Neural cell (in vitro differentiated cells): ENCODE measurements at regions not wholly inside any gene's neighbourhood (a gene's known extent, or its start where the extent isn't known, plus 50 kb on each side); places are given as distances from the start of the nearest gene placed in this dataset.

ENCODE experiments used
- H2AFZ ChIP-seq: fragments of 200-600, 300-800 bp; sonication (generic), shearing (Covaris generic); 2 replicates; pipeline ENCODE4 v1.6.0; 2014; ENCODE audit warnings: low read depth, mild to moderate bottlenecking, antibody characterized with exemption, low read length, moderate library complexity
- H3F3A ChIP-seq: fragments of 200-600 bp; shearing (Covaris generic); 2 replicates; pipeline ENCODE4 v1.6.1; 2016; ENCODE audit warnings: mild to moderate bottlenecking, moderate library complexity, mixed read lengths, antibody characterized with exemption, low read length; ENCODE audit not compliant: insufficient read depth, poor library complexity, severe bottlenecking
- H3K27ac ChIP-seq: fragments of 200-600, 300-800 bp; sonication (generic), shearing (Covaris generic); 2 replicates; pipeline ENCODE4 v1.5.1; 2014; ENCODE audit warnings: mild to moderate bottlenecking, low read length, moderate library complexity
- H3K27me3 ChIP-seq: fragments of 300-800, 200-600 bp; sonication (generic), shearing (Covaris generic); 2 replicates; pipeline ENCODE4 v1.6.0; 2014; ENCODE audit warnings: mild to moderate bottlenecking, low read depth, low read length, moderate library complexity; ENCODE audit not compliant: insufficient read depth
- H3K36me3 ChIP-seq: fragments of 300-800, 200-600 bp; sonication (generic), shearing (Covaris generic); 2 replicates; pipeline ENCODE4 v1.5.1; 2014; ENCODE audit warnings: mild to moderate bottlenecking, antibody characterized with exemption, low read length, moderate library complexity; ENCODE audit not compliant: insufficient read depth
- H3K4me2 ChIP-seq: fragments of 300-800, 200-600 bp; sonication (generic), shearing (Covaris generic); 2 replicates; pipeline ENCODE4 v1.6.0; 2014; ENCODE audit warnings: mild to moderate bottlenecking, low read length
- H3K4me3 ChIP-seq: fragments of 300-800, 200-600 bp; sonication (generic), shearing (Covaris generic); 2 replicates; pipeline ENCODE4 v1.5.1; 2014; ENCODE audit warnings: mild to moderate bottlenecking, low read length, moderate library complexity
- H3K79me2 ChIP-seq: fragments of 200-600 bp; shearing (Covaris generic); replicated peaks from 2 replicates; pipeline ENCODE4 v1.6.0; 2014; ENCODE audit warnings: mild to moderate bottlenecking, low read length, moderate library complexity; ENCODE audit not compliant: insufficient read depth
- H3K9ac ChIP-seq: fragments of 300-800, 200-600 bp; sonication (generic), shearing (Covaris generic); 2 replicates; pipeline ENCODE4 v1.6.1; 2016; ENCODE audit warnings: mild to moderate bottlenecking, low read length, mixed read lengths
- H3K9me2 ChIP-seq: fragments of 200-600 bp; shearing (Covaris generic); 2 replicates; pipeline ENCODE4 v1.6.1; 2016; ENCODE audit warnings: mild to moderate bottlenecking, low read length, mixed read lengths; ENCODE audit not compliant: insufficient read depth
- H3K9me3 ChIP-seq: fragments of 200-600, 300-800 bp; sonication (generic), shearing (Covaris generic); 2 replicates; pipeline ENCODE4 v1.6.1; 2016; ENCODE audit warnings: mild to moderate bottlenecking, mixed run types, low read length, moderate library complexity, mixed read lengths
- H4K20me1 ChIP-seq: fragments of 200-600 bp; shearing (Covaris generic); 2 replicates; pipeline ENCODE4 v1.6.1; 2016; ENCODE audit warnings: mild to moderate bottlenecking, mixed run types; ENCODE audit not compliant: insufficient read depth
- EP300 ChIP-seq: fragments of 450-650 bp; conservative IDR thresholded peaks from 2 replicates; pipeline ENCODE4 v1.6.1; 2014; ENCODE audit warnings: antibody characterized with exemption, mild to moderate bottlenecking, moderate library complexity; ENCODE audit not compliant: poor library complexity, severe bottlenecking
- EZH2 ChIP-seq: fragments of 200-600, 300-800 bp; shearing (Covaris generic), sonication (generic); IDR thresholded peaks from 2 replicates; pipeline ENCODE4 v1.6.1; 2014; ENCODE audit warnings: antibody characterized with exemption, low read length, borderline replicate concordance, mild to moderate bottlenecking; ENCODE audit not compliant: insufficient read depth, poor library complexity, severe bottlenecking
- MXI1 ChIP-seq: fragments of 450-650 bp; conservative IDR thresholded peaks from 2 replicates; pipeline ENCODE4 v1.6.1; 2014; ENCODE audit warnings: antibody characterized with exemption, mild to moderate bottlenecking; ENCODE audit not compliant: poor library complexity, severe bottlenecking
- POLR2AphosphoS5 ChIP-seq: IDR thresholded peaks from 2 replicates; pipeline ENCODE4 v1.6.1; 2012
- RAD21 ChIP-seq: fragments of 450-650 bp; conservative IDR thresholded peaks from 2 replicates; pipeline ENCODE4 v1.6.1; 2014; ENCODE audit warnings: antibody characterized with exemption, mild to moderate bottlenecking, moderate library complexity
- SMC3 ChIP-seq: fragments of 450-650 bp; conservative IDR thresholded peaks from 2 replicates; pipeline ENCODE4 v1.6.1; 2014; ENCODE audit warnings: antibody characterized with exemption, mild to moderate bottlenecking, moderate library complexity; ENCODE audit not compliant: poor library complexity
- TAF1 ChIP-seq: IDR thresholded peaks from 2 replicates; pipeline ENCODE4 v1.6.1; 2012; ENCODE audit warnings: low read depth
- TF ChIP-seq, protein P1 (sequence below): IDR thresholded peaks from 2 replicates; pipeline ENCODE4 v1.6.1; 2012; ENCODE audit warnings: borderline replicate concordance
- TF ChIP-seq, protein P2 (sequence below): fragments of 450-650 bp; IDR thresholded peaks from 2 replicates; pipeline ENCODE4 v1.5.1; 2014; ENCODE audit warnings: antibody characterized with exemption, mild to moderate bottlenecking, moderate library complexity; ENCODE audit not compliant: poor library complexity, severe bottlenecking

- Histone ChIP-seq H3K9ac (no peak overlapping the region), H3K9me3 (no peaks in the 10 kb centered on the region), H3K9me2 (no peaks in the 10 kb centered on the region), H3F3A (no peaks in the 10 kb centered on the region), H3K27me3 (peaks cover 5% of the 10 kb centered on the region), H3K4me3 (no peak overlapping the region), H3K36me3 (no peaks in the 10 kb centered on the region), H4K20me1 (no peaks in the 10 kb centered on the region), H3K27ac (no peak overlapping the region), H3K79me2 (no peaks in the 10 kb centered on the region), H3K4me2 (no peak overlapping the region), H2AFZ (no peak overlapping the region)
- TF ChIP-seq POLR2AphosphoS5 (no peak), MXI1 (no peak), EZH2 (no peak), RAD21 (no peak), TAF1 (no peak), EP300 (no peak), SMC3 (no peak)
- TF ChIP-seq, protein P1, sequence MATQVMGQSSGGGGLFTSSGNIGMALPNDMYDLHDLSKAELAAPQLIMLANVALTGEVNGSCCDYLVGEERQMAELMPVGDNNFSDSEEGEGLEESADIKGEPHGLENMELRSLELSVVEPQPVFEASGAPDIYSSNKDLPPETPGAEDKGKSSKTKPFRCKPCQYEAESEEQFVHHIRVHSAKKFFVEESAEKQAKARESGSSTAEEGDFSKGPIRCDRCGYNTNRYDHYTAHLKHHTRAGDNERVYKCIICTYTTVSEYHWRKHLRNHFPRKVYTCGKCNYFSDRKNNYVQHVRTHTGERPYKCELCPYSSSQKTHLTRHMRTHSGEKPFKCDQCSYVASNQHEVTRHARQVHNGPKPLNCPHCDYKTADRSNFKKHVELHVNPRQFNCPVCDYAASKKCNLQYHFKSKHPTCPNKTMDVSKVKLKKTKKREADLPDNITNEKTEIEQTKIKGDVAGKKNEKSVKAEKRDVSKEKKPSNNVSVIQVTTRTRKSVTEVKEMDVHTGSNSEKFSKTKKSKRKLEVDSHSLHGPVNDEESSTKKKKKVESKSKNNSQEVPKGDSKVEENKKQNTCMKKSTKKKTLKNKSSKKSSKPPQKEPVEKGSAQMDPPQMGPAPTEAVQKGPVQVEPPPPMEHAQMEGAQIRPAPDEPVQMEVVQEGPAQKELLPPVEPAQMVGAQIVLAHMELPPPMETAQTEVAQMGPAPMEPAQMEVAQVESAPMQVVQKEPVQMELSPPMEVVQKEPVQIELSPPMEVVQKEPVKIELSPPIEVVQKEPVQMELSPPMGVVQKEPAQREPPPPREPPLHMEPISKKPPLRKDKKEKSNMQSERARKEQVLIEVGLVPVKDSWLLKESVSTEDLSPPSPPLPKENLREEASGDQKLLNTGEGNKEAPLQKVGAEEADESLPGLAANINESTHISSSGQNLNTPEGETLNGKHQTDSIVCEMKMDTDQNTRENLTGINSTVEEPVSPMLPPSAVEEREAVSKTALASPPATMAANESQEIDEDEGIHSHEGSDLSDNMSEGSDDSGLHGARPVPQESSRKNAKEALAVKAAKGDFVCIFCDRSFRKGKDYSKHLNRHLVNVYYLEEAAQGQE = no peak
- TF ChIP-seq, protein P2, sequence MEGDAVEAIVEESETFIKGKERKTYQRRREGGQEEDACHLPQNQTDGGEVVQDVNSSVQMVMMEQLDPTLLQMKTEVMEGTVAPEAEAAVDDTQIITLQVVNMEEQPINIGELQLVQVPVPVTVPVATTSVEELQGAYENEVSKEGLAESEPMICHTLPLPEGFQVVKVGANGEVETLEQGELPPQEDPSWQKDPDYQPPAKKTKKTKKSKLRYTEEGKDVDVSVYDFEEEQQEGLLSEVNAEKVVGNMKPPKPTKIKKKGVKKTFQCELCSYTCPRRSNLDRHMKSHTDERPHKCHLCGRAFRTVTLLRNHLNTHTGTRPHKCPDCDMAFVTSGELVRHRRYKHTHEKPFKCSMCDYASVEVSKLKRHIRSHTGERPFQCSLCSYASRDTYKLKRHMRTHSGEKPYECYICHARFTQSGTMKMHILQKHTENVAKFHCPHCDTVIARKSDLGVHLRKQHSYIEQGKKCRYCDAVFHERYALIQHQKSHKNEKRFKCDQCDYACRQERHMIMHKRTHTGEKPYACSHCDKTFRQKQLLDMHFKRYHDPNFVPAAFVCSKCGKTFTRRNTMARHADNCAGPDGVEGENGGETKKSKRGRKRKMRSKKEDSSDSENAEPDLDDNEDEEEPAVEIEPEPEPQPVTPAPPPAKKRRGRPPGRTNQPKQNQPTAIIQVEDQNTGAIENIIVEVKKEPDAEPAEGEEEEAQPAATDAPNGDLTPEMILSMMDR = no peak
These were observed 716.0 kb downstream of the LRFN5 start for GRCh38 chr14:42322531-42323284.

DNA sequence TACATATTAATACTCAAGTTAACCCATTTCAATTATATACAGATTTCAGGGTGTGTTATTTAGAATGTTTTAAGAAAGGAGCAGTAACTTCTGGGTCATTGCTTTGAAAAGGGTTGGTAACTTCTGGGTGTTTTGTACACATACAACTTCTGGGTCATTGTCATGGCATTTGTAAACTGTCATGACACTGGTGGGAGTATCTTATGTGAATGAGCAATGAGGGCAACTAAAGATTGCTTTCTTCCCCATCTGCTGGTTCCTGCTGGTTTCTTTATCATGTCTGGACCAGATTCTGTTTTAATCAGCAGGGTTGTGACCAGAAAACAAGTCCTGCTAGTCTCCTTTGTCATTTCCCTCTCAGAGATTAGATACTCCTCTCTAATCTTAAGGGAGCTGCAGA is 713.3 kb downstream of the LRFN5 start:
- H4K20me1 ChIP-seq = no peaks in the 10 kb centered on the region
- no peaks in the 10 kb centered on the region for H3K36me3 ChIP-seq
- H3K27ac ChIP-seq = no peak overlapping the region
- no peaks in the 10 kb centered on the region for H3K9me3 ChIP-seq
- H3F3A ChIP-seq = no peaks in the 10 kb centered on the region
- H3K79me2 ChIP-seq = no peaks in the 10 kb centered on the region
- no peak overlapping the region for H3K9ac ChIP-seq
- no peak overlapping the region for H2AFZ ChIP-seq
- no peak for TF ChIP-seq SMC3
- TF ChIP-seq EP300 = no peak
- no peak for TF ChIP-seq EZH2
- no peak for TF ChIP-seq POLR2AphosphoS5
- no peak for TF ChIP-seq RAD21
- TF ChIP-seq, protein P1 = no peak
- TF ChIP-seq, protein P2 = no peak
- no peak for TF ChIP-seq MXI1
- no peak for TF ChIP-seq TAF1
- H3K4me3 ChIP-seq = no peak overlapping the region
- no peak overlapping the region for H3K4me2 ChIP-seq
- peaks cover 5% of the 10 kb centered on the region for H3K27me3 ChIP-seq
- H3K9me2 ChIP-seq = no peaks in the 10 kb centered on the region
